Hippocampal formation (tissue), 2 donors: ENCODE measurements at regions not wholly inside any gene's neighbourhood (a gene's known extent, or its start where the extent isn't known, plus 50 kb on each side); places are given as distances from the start of the nearest gene placed in this dataset.

Source experiments
- DNase-seq, 2 donors: peaks; one replicate each; lab custom pipeline; 2025; lab: John Stamatoyannopoulos, UW

GRCh38 chr1:2934156-2934540 lies 87.1 kb upstream of the ACTRT2 start:
- DNase-seq: no peak

- no peak for DNase-seq
Observed at GRCh38 chr1:2934642-2935081, 86.6 kb upstream of the ACTRT2 start.

GRCh38 chr1:2935184-2935583 lies 86.1 kb upstream of the ACTRT2 start:
- no peak for DNase-seq

GRCh38 chr1:2935751-2936390 lies 85.4 kb upstream of the ACTRT2 start:
- DNase-seq: no peak

GRCh38 chr1:2936559-2937515 lies 84.4 kb upstream of the ACTRT2 start:
- no peak for DNase-seq

GRCh38 chr1:2937805-2938204 lies 83.5 kb upstream of the ACTRT2 start:
- DNase-seq: no peak

- DNase-seq: no peak
Observed at GRCh38 chr1:2939041-2939552, 82.2 kb upstream of the ACTRT2 start.

GRCh38 chr1:2940178-2940577 lies 81.1 kb upstream of the ACTRT2 start:
- DNase-seq: no peak

- no peak for DNase-seq
Observed at GRCh38 chr1:2941040-2941439, 80.2 kb upstream of the ACTRT2 start.

- DNase-seq: no peak
Observed at GRCh38 chr1:2941907-2942306, 79.4 kb upstream of the ACTRT2 start.

GRCh38 chr1:2942410-2942809 lies 78.9 kb upstream of the ACTRT2 start:
- DNase-seq: no peak

- DNase-seq: no peak
Observed at GRCh38 chr1:2943686-2944260, 77.5 kb upstream of the ACTRT2 start.

GRCh38 chr1:2944705-2945104 lies 76.6 kb upstream of the ACTRT2 start:
- DNase-seq: no peak

- DNase-seq: no peak
Observed at GRCh38 chr1:2945821-2946231, 75.4 kb upstream of the ACTRT2 start.

- no peak for DNase-seq
Observed at GRCh38 chr1:2946291-2946690, 75.0 kb upstream of the ACTRT2 start.

GRCh38 chr1:2946999-2947690 lies 74.1 kb upstream of the ACTRT2 start:
- no peak for DNase-seq

GRCh38 chr1:2948001-2948750 lies 73.1 kb upstream of the ACTRT2 start:
- no peak for DNase-seq

- peak in 1 of 2 donors; percentile 34 for DNase-seq
Observed at GRCh38 chr1:2948751-2949680, 72.3 kb upstream of the ACTRT2 start.

- DNase-seq: peak in 1 of 2 donors; percentile 15
Observed at GRCh38 chr1:2949966-2950925, 71.0 kb upstream of the ACTRT2 start.
